LNCaP clone FGC (cell line): ENCODE measurements at regions not wholly inside any gene's neighbourhood (a gene's known extent, or its start where the extent isn't known, plus 50 kb on each side); places are given as distances from the start of the nearest gene placed in this dataset.

Source experiments
- DNase-seq: peaks from one replicate; pipeline ENCODE4 v3.0.0-alpha.2; 2011; ENCODE audit warnings: low read depth
- H3K4me3 ChIP-seq: 2 replicates; pipeline ENCODE4 v1.5.1; 2011; ENCODE audit warnings: mild to moderate bottlenecking, low read depth, low read length, control low read depth
- TF ChIP-seq, protein P1 (sequence below): IDR thresholded peaks from 2 replicates; pipeline ENCODE4 v1.5.1; 2012; ENCODE audit warnings: mild to moderate bottlenecking; ENCODE audit not compliant: control insufficient read depth, insufficient read depth; ENCODE audit errors: extremely low read depth

DNA sequence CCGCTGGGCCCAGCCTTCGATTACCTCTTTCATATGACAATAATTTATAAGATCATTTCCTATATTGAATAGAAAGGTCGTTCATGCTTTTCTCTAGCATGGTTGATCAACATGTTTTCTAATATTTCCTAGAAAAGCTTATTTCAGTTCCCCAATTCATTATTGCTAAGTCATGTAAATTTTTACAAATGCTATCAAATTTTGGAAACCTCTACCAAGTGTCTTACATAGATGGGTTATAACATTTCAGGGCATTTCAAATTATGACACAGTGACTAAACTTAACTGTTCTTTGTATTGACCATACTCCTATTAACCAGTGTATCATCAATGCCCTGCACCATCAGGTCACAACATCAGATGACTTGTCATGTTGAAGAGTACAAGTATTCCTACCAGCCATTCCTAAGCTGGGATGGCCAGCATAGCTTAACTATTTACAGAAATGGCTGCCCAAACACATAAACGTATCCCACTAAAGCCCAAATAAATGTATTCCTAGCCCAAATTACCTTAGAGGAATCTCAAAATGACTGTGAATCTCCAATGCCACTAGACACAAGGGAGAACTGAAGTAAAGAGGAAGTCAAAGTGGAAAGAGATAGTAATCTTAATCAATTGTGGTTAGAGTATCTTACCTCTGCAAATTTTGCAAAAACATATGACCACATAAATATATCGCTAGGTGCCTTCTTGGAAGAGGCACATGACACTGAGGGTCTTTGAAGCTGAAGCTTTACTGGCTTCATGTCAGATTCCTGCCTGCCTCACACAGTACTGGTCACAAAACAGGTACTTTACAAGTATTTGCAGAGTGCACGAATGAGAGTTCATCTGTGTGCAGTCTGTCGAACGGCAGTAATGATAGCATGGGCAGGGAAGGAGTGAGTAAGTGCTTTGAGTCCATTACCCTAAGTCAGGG is 87.3 kb upstream of the TLK1 start:
- DNase-seq: no peak
- TF ChIP-seq, protein P1, sequence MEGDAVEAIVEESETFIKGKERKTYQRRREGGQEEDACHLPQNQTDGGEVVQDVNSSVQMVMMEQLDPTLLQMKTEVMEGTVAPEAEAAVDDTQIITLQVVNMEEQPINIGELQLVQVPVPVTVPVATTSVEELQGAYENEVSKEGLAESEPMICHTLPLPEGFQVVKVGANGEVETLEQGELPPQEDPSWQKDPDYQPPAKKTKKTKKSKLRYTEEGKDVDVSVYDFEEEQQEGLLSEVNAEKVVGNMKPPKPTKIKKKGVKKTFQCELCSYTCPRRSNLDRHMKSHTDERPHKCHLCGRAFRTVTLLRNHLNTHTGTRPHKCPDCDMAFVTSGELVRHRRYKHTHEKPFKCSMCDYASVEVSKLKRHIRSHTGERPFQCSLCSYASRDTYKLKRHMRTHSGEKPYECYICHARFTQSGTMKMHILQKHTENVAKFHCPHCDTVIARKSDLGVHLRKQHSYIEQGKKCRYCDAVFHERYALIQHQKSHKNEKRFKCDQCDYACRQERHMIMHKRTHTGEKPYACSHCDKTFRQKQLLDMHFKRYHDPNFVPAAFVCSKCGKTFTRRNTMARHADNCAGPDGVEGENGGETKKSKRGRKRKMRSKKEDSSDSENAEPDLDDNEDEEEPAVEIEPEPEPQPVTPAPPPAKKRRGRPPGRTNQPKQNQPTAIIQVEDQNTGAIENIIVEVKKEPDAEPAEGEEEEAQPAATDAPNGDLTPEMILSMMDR: no peak

DNA sequence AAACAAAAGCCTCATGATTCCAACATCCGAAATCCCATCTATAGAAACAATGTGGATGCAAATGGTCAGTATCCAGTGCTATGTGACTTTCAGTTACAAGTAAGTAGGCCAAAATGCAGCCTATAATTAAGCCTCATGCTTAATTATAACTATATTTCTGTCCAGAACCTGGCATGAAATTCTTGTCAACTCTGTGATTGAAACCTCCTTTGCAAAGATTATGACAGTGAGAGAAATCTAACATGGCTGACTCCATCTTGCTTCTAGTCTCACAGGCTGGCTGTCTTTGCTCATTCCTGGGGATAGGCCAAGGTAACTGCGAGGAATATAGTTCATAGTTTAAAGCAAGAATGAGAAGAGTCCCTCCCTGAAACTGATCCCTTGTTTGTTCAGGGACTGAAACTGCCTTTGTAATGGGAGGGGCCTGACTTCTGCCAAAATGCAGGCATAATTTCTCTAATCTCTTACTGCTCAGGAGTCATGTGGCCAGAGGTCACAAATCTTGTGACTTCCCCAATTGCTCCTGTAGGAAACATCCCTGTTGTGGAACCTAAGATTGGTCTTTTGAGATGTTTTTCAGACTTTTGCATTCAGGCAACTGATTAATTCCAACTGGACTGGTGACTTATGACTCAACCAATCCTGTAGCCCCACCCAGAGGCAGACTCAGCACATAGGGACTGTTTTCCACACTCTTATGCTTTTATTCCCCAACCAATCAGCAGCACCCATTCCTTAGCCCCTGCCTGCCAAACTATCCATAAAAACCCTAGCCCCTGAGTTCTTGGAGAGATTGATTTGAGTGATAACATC is 84.5 kb upstream of the TLK1 start:
- no peak overlapping the region for H3K4me3 ChIP-seq
- no peak for DNase-seq
- TF ChIP-seq, protein P1: no peak

More for the DNA sequence above, 87.3 kb upstream of the TLK1 start:
- no peak overlapping the region for H3K4me3 ChIP-seq

DNA sequence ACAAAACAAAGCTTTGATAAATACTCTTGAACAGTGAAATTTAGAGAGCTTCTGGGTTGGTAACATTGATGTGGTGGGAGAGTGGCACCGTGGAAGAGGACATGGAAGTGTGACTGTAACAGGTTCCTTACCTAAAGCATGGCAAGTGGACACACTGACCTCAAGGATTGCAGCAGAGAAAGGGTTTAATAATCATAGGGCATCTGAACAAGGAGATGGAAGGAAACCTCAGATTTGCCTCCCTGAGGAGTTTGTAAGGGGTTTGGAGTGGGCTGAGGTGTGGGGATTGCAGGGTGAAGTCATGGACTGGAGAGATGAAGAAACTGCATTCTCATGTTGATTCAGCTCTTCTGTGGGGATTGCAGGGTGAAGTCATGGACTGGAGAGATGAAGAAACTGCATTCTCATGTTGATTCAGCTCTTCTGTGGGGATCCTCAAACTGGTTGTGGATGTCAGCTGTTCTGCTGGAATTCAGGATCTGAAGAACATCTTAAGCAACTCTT is 83.8 kb upstream of the TLK1 start:
- TF ChIP-seq, protein P1: no peak
- no peak overlapping the region for H3K4me3 ChIP-seq
- no peak for DNase-seq

DNA sequence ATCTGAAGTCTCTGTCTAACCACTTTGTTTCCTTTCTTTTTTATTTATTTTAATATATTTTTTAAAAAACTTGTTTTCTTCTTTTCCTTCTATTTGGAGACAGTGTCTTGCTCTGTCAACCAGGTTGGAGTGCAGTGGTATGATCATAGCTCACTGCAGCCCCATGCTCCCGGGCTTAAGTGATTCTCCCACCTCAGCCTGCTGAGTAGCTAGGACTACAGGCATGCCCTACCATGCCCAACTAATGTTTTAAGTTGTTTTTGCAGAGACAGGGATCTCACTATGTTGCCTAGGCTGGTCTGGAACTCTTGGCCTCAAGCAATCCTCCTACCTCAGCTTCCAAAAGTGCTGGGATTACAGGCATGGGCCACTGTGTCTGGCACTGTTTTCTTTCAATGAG is 81.1 kb upstream of the TLK1 start:
- DNase-seq: no peak
- TF ChIP-seq, protein P1: no peak
- H3K4me3 ChIP-seq: no peak overlapping the region

DNA sequence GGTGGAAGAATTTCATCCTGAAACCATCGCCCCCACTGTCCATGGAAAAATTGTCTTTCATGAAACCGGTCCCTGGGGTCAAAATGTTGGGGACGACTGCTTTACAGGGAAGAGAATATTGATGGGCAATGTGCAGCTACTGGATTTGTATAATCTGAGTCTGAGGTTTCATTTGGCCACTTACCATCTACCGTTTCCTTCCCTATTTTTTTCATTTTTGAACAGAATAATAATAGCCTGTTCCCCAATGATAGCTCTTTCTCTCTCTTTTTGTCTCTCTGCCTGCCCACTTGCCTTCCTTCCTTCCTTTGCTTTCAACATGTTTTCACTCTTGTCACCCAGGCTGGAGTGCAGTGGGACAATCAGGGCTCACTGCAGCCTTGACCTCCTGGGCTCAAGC is 78.3 kb upstream of the TLK1 start:
- DNase-seq: no peak
- H3K4me3 ChIP-seq: no peak overlapping the region
- TF ChIP-seq, protein P1: no peak

DNA sequence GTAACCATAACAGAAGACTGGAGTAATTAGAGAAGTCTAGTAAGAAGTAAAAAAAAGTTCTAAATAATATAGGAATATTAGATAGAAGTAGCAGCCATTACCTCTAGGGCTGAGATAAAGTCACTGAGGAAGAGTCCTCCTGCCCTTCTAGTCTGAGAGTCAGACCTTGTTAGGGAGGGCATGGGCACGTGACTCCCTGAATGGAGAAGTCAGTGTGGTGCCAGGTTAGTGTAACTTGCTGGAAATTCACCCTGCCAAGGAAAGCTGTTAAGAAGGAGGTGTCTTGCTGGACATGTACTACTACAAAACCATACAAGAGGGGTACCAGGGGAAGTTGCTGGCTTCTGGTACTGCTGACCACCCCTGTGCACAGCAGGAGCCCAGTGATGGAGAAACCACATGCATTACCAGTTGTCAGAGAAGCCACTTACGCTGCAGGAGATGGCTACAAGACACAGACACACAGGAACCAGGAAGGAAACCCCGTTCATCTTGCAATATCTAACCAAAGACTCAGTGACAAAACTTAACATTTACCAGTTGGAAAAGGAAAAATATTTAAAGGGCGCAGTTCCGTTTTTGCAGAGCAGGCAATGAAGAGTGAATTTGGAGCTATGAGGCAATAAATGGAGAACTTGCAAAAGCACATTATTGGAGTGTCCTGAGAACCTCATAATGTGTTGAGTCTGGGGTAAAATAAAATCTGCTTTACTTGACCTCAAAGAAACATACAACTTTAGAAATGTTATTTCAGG is 77.2 kb upstream of the TLK1 start:
- TF ChIP-seq, protein P1: no peak
- no peak overlapping the region for H3K4me3 ChIP-seq
- no peak for DNase-seq
